ENCODE measurements at regions not wholly inside any gene's neighbourhood (a gene's known extent, or its start where the extent isn't known, plus 50 kb on each side); places are given as distances from the start of the nearest gene placed in this dataset.
A peak's percentile ranks its signal among the peaks of the same experiment; 100 is the strongest.

GRCh38 chr7:26520483-26520882 lies 228.8 kb downstream of the SNX10 start:
- DNase-seq: no peak

- DNase-seq: no peak
Measured at GRCh38 chr7:26522633-26523032, 231.0 kb downstream of the SNX10 start.

DNA sequence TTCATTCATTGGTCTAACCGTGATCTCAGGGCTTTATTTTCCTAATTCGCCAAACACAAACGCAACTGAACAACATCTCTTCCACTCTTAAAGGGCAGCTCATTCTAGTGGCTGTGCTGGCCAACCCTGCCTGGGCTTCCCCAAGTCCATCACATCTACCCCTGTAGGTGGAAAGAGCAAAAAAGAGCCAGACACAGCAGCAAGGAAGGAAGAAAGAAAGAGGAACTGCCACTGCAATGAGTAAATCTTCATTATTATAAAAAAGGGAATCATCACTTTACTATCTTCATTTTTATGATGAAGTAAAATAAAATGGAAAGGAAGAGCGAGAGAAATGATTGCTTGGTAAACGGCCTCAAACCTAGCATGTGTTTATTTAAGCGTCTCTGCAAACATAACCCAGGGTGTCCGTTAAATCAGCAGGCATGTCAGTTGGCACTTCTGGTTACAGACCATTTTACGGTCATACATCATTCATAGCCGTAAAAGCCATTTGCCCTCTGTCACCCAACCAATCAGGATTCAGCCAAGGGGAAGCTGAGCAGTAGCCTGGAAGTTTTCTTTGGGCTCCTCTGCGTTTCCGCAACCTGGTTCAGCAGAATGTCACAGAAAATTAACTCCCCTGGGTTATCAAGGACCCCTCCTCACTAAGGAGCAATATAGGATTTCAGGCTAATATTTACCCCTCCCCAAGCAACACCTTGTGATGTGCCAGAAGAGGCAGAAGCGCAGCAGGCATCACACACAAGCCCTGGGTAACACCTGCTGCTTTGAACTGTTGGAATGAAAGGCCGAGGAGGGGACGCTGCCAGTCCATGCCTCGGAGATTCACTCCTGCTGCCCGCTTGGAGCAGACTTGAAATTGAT lies 234.0 kb downstream of the SNX10 start:
- DNase-seq: no peak

GRCh38 chr7:26526265-26526587 lies 234.6 kb downstream of the SNX10 start:
- DNase-seq: no peak

DNA sequence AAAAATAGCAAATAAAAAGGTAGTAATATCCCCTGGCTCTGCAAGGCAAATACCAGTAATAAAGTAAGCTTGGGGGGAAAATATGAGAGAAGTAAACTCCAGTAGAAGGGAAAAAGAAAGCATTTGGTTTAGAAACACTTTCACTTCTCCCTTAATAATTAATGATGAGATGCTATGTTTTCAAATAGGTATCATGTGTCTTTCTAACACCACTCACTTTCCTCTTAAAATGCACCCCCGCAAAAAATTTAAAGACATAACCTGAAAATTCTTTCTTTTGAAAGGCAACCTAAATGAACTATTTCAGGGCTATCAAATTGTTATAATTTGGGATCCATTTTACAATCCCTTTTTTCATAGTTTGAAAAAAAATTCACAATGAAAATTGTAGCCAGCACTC lies 240.3 kb downstream of the SNX10 start:
- no peak for DNase-seq

GRCh38 chr7:26532471-26532870 lies 240.8 kb downstream of the SNX10 start:
- no peak for DNase-seq

DNA sequence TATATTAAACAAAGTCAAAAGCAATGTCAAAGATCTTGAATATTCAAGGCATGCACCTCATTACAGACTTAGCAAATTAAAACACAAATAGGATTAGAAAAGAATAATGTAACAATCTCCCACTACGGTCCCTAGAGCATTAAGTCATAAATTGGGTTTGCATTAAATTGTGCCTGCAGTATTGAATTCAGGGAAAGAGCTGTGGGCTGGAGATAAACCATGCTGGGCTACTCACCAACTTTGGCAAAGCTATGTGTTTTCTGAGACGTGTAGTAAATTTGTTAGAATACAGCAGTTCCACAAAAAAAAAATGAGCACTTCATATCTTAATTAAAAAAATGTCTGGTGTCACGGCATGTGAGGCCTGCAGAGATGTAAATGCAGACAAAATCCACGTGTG lies 241.6 kb downstream of the SNX10 start:
- DNase-seq: no peak

- DNase-seq: peak; percentile 6
Measured at GRCh38 chr7:26534649-26535482, 243.2 kb downstream of the SNX10 start.

DNA sequence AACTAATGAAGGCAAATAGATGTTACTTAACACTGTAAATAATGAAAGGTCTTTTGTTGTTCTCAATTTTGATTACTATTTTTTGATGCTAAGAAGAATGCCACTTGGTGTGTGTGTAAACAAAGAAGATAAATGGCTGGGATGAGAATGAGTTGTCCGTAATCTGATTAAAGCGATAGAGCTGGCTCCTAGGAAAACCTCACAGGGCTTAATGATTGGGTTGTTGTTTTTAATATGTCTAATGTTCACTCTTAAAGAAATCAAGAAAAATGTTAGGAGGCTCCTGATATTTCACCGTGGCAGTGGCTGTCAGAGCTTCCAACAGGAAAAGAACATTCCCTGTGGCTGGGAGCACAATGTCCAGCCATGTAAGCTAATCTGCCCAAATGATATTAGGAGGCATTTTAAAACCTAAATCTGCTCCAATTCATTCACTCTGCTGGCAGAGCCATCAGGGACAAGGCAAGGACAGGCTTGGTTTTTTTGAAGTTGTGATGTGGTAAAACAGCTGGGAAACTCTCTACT lies 243.9 kb downstream of the SNX10 start:
- no peak for DNase-seq

DNA sequence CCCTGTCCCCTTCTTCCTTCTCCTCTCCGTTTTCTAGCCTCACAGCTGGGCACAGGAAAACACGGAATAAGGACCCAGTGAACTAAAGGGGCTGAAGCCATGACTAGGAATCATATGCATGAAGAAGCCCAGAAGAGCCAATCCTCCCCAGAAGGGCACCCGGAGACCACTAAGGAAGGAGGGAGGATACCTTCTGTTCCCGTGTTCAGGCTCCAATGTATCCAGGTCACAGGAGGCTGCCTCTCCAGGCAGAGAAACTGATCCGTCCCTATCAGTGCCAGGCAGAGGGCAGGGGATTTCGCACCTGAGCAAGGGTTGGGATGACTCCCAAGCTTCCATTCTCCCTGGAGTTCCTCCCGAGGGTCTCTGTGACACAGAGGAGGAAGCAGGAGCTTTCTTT lies 246.6 kb downstream of the SNX10 start:
- no peak for DNase-seq

DNA sequence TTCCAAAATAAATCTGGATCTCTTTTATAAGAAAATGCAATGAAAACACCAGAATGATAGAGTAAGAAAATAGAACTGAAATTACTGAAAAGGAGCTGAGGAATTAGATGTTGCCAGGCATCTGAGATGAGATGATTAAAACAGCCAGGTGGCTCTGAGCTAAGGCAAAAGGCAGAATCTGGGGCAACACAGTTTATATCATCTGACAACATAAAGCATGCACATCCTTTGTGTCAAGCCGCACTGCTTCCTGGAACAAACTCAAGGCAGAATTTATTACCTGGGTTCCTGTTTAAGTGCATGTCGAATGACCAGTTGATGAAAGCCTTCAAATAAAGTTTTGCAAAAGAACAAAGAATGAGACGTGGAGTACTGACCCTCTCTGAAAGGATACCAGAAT lies 247.0 kb downstream of the SNX10 start:
- no peak for DNase-seq

DNA sequence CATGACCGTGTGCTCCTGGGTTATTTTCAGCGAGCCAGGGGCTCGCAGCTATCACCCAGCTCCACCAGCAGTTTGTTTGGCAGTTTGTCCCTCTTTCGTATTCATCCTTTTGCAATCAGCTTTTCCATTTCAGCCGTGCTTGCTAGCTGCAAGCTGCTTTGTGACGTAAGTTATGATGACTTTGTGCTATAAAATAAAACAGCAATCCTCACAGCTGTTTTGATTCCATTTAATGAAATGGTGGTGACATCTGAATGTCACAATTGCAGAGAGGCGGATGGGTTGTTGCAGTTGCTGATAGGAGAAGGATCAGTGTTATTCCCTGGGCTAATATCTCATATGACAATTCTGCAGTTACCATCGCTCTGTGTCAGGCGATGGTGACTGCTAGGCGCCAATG lies 251.7 kb downstream of the SNX10 start:
- DNase-seq: no peak

GRCh38 chr7:26543951-26544350 lies 252.3 kb downstream of the SNX10 start:
- DNase-seq: no peak

GRCh38 chr7:26546508-26547053 lies 254.9 kb downstream of the SNX10 start:
- DNase-seq: no peak

DNA sequence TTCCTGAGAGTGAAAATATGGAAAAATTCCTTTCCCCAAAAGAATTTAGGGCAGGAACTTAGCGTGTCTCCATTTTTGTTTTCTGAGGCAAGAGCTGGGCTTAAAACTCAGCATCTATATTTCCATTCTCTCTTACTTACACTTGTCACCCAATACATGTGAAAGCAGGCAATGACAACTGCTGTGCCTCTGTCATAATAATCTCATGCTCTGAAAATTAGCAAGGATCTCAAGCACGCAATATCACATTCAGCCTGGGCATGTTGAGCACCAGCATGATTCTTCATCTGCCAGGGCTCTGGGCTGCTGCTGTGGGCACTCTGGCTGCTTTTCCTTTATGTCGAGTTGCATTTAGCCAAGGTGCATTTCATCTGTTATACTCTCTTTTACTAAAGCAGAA lies 255.5 kb downstream of the SNX10 start:
- DNase-seq: no peak

DNA sequence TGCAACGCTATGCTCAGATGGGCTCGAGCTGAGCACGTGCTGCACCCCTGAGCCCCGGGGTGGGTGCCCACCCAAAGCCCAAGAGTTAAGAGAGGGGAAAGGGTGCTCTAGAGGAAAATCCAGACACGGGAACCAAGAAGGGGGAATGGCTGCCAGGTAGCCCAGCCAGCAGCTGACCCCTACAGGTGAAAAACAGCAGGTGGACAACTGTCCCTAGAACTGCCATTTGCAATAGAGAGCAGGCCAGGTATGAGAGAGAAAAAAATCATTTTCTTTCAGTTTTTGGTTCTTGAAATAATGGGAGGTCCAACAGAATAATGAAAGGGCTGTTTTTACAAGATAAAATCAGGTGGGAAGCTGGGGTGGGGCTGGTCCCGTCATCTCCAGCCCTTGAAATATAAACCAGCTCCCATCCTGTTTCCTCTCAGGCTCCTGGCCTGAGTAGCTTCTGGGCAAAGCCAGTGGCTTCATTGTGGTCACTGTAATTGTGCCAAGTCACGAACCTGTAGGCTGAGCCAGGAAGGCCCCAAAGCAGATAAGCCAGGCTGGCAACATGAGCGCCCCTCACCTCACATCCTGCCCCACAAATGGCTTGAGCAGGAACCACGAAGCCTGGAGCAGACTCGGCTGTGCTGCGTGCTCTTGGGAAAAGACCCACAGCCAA lies 257.8 kb downstream of the SNX10 start:
- peak; percentile 7 for DNase-seq

DNA sequence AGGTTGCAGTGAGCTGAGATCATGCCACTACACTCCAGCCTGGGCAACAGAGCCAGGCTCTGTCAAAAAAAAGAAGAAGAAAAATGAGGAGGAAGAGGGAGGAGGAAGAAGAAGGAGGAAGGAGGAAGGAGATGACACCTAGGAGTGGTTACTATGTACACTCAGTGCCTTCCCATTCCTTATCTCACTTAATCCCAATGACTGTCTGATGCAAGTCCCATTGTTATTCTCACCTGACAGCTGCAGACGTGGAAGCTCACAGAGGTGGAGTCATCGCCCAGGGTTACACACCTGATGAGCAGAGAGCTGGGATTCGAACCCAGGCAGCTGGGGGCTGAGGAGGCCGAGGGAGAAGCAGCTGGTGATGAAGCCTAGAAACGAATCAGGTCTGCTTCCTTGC lies 258.8 kb downstream of the SNX10 start:
- no peak for DNase-seq

DNA sequence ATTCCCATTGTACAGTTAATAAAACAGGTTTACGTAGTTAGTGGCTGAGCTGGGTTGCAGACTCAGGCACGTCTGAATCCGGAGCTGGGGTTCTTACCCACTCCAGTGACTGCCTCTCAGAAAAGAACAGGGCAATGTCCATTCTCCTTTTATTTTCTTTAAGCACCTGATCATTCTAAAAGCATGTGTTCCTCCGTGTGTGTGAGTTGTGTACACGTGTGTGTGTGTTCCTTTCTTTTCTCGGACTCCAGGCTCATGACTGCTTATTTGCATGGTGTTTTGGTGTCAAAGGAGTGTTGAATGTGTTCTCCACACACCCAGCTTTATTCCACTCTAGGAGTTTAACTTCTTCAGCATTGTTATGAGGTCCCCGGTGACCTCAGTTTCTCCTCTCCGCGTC lies 260.1 kb downstream of the SNX10 start:
- DNase-seq: no peak

GRCh38 chr7:26553128-26553527 lies 261.5 kb downstream of the SNX10 start:
- no peak for DNase-seq

GRCh38 chr7:26553582-26553981 lies 261.9 kb downstream of the SNX10 start:
- no peak for DNase-seq

- DNase-seq: no peak
Measured at GRCh38 chr7:26554952-26555351, 263.3 kb downstream of the SNX10 start.

DNA sequence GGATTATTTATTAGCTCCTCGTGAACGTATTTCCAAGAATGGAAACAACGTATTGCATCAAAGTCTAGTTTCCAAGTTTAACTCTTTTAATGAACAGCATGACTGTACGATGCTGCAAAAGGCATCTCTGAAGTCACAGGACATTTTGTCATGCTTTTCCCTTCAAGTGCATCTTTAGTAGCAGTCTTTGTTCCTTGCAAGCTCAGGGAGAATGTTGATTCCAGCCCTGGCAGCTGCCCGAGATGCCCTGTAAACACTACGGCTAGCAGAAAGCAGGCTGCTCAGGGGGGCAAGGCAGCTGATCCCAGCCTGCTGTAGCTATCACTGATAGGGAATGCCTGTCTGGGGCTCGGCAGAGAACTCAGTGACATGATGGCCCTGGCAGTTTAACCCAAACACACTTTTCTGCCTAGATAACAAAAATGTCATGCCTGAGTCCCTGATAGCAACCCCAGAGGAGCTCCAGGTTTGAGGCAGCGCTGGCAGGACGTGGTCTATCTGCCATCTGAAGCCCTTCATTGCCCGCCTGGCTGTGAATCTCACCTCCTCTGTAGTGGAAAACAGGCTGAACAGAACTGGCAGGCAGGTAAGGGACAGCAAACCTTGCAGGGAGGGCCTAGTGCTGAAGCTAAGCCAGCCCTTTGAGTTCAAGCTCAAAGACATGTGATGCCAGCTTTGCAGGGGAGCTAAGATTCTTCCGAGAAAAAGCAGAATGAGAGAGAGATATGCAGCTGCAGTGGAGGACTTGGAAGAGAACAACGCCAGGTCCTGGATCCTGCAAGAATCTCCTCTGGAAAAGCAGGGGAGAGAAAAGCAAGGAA lies 264.6 kb downstream of the SNX10 start:
- no peak for DNase-seq

All from dermis blood vessel endothelial cell (primary cell).